T-helper 17 cell (primary cell): ENCODE measurements at regions not wholly inside any gene's neighbourhood (a gene's known extent, or its start where the extent isn't known, plus 50 kb on each side); places are given as distances from the start of the nearest gene placed in this dataset.

Experiments
- ATAC-seq: fragments of 150-1000 bp; cut with Tn5 transposase; 2 replicates; pipeline ENCODE4 v1.10.0; 2021; ENCODE audit warnings: mild to moderate bottlenecking, moderate library complexity
- DNase-seq, 3 donors: peaks; one replicate each; pipeline versions ENCODE4 v3.0.0 to v3.0.0-alpha.2; 2020 to 2021
- H3K9me3 ChIP-seq: one replicate; pipeline ENCODE4 v1.7.0; 2013; ENCODE audit warnings: low read length, mild to moderate bottlenecking; ENCODE audit not compliant: control insufficient read depth, poor library complexity, severe bottlenecking
- H3K27ac Mint-ChIP-seq: one replicate; pipeline ENCODE4 v1.8.0; 2022; ENCODE audit warnings: mild to moderate bottlenecking, moderate library complexity, mixed read lengths
- H3K27me3 Mint-ChIP-seq: one replicate; pipeline ENCODE4 v1.8.0; 2022; ENCODE audit warnings: mixed read lengths
- H3K36me3 Mint-ChIP-seq: one replicate; pipeline ENCODE4 v1.8.0; 2022; ENCODE audit warnings: low read depth, mixed read lengths
- H3K4me1 Mint-ChIP-seq: one replicate; pipeline ENCODE4 v1.8.0; 2022; ENCODE audit warnings: mild to moderate bottlenecking, mixed read lengths
- H3K4me3 Mint-ChIP-seq: one replicate; pipeline ENCODE4 v1.8.0; 2022; ENCODE audit warnings: mild to moderate bottlenecking, moderate library complexity, mixed read lengths

DNA sequence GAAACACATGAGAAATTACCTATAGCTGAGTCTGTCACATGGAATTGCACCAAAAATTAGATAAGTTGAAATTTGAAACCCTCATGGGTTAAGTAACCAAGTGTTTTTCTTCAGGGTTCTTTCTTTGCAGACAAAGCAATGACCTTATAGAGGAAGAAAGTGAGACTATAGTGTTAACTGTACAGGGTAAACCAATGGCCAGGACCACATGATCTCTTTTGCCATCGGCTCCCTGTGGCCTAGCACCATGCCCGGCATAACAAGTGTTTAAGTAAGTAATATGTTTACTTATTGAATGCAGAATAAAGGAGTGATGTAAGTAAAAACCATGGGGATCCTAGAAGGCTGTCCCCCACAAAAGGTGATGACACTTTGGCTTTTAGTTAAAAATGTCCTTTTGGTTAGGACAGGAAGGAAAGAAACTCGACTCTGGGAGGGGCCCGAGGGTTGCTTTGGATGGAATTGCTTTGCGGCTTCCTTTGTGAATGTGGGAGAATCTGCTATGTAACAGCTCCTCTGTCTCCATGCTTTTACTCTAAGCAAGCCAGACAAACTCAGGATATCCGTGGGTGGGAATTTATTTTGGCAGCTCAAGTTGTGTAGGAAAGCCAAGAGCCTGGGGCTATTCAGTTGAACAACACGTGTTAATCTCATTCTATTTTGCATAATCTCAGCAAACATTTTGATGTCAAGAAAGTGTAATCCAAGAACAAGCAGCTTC, 454.7 kb downstream of the INSC start:
- no peak for ATAC-seq
- H3K9me3 ChIP-seq, result no peaks in the 10 kb centered on the region
- DNase-seq, result no peak
- H3K27me3 Mint-ChIP-seq, result no peaks in the 10 kb centered on the region
- H3K4me1 Mint-ChIP-seq, result no peaks in the 10 kb centered on the region
- H3K36me3 Mint-ChIP-seq, result no peaks in the 10 kb centered on the region
- H3K27ac Mint-ChIP-seq, result no peak overlapping the region
- H3K4me3 Mint-ChIP-seq, result no peak overlapping the region

DNA sequence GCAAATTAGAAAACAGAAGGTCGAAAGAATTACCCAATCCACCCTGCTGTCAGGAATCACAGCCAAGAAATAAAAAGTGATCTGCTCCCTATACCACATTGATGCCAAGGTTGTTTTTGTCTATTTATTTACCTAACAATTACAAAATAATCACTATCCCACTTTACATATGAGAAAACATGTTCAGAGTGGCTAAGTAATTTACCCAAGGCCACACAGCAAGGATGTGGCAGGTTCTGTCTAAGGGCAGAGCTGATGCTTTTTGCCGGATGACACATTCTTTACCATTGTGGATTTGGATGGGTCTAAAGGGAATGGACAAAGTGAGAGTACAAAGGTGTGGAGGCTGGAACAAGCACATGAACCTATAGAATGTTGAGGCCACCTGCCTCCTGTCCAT, 460.7 kb downstream of the INSC start:
- Mint-ChIP-seq H3K4me1 (no peaks in the 10 kb centered on the region), H3K4me3 (no peak overlapping the region), H3K27me3 (no peaks in the 10 kb centered on the region), H3K27ac (no peak overlapping the region), H3K36me3 (no peaks in the 10 kb centered on the region)
- DNase-seq (no peak), ATAC-seq (no peak)
- no peaks in the 10 kb centered on the region for H3K9me3 ChIP-seq

DNA sequence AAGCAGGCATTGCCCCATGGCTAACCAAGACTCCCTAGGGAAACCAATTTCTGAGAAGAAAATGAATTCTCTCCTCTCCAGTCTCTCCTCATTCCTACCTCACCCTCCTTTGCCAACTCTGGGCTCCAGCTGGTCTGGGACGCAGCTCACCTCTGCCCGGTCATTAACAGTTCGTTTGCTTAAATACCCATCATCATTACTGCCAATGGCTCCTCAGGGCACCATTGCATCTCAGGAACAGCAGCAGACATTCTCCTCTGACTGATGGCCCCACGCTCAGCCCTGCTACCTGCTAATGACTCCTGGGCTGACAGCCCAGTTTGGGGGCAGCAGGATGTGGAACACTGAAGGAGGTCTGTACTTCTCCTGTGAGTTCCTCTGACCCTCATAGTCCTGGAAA, 462.0 kb downstream of the INSC start:
- H3K4me1 Mint-ChIP-seq, result no peaks in the 10 kb centered on the region
- DNase-seq, result no peak
- H3K27ac Mint-ChIP-seq, result no peak overlapping the region
- no peaks in the 10 kb centered on the region for H3K27me3 Mint-ChIP-seq
- ATAC-seq, result no peak
- H3K4me3 Mint-ChIP-seq, result no peak overlapping the region
- no peaks in the 10 kb centered on the region for H3K9me3 ChIP-seq
- H3K36me3 Mint-ChIP-seq, result no peaks in the 10 kb centered on the region

- DNase-seq (no peak), ATAC-seq (no peak)
- Mint-ChIP-seq H3K36me3 (no peaks in the 10 kb centered on the region), H3K4me1 (no peaks in the 10 kb centered on the region), H3K27me3 (no peaks in the 10 kb centered on the region), H3K27ac (no peak overlapping the region), H3K4me3 (no peak overlapping the region)
- no peaks in the 10 kb centered on the region for H3K9me3 ChIP-seq
These were observed 462.8 kb downstream of the INSC start for GRCh38 chr11:15577519-15577918.

GRCh38 chr11:15579287-15580001, 464.7 kb downstream of the INSC start:
- H3K27ac Mint-ChIP-seq, result no peak overlapping the region
- DNase-seq (no peak), ATAC-seq (no peak)
- no peaks in the 10 kb centered on the region for H3K4me1 Mint-ChIP-seq
- no peaks in the 10 kb centered on the region for H3K36me3 Mint-ChIP-seq
- no peaks in the 10 kb centered on the region for H3K9me3 ChIP-seq
- peak overlapping the region; percentile 15 for H3K4me3 Mint-ChIP-seq
- H3K27me3 Mint-ChIP-seq, result peaks cover 3% of the 10 kb centered on the region

GRCh38 chr11:15580056-15580774, 465.5 kb downstream of the INSC start:
- ATAC-seq (no peak), DNase-seq (no peak)
- Mint-ChIP-seq H3K36me3 (no peaks in the 10 kb centered on the region), H3K27me3 (peaks cover 5% of the 10 kb centered on the region), H3K27ac (no peak overlapping the region), H3K4me3 (no peak overlapping the region), H3K4me1 (no peaks in the 10 kb centered on the region)
- no peaks in the 10 kb centered on the region for H3K9me3 ChIP-seq

DNA sequence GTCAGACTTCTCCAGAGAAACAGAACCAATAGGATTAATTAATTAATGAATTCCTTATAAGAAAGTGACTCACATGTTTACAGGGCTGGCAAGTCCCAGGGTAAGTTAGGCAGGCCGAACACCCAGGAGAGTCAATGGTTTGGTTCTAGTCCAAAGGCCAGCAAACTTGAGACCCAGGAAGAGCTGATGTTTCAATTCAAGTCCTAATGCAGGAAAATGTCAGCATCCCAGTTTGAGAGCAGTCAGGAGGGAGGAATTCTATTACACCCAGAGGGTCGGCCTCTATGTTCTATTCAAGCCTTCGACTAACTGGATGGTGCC, 466.0 kb downstream of the INSC start:
- Mint-ChIP-seq H3K4me3 (no peak overlapping the region), H3K27ac (no peak overlapping the region), H3K4me1 (no peaks in the 10 kb centered on the region), H3K27me3 (peaks cover 5% of the 10 kb centered on the region), H3K36me3 (no peaks in the 10 kb centered on the region)
- H3K9me3 ChIP-seq, result no peaks in the 10 kb centered on the region
- no peak for DNase-seq
- ATAC-seq, result no peak

- DNase-seq (no peak), ATAC-seq (no peak)
- H3K4me3 Mint-ChIP-seq, result no peak overlapping the region
- H3K9me3 ChIP-seq, result no peaks in the 10 kb centered on the region
- H3K4me1 Mint-ChIP-seq, result no peaks in the 10 kb centered on the region
- no peaks in the 10 kb centered on the region for H3K36me3 Mint-ChIP-seq
- no peak overlapping the region for H3K27ac Mint-ChIP-seq
- peaks cover 5% of the 10 kb centered on the region for H3K27me3 Mint-ChIP-seq
These were observed 469.4 kb downstream of the INSC start for GRCh38 chr11:15584158-15584557.

DNA sequence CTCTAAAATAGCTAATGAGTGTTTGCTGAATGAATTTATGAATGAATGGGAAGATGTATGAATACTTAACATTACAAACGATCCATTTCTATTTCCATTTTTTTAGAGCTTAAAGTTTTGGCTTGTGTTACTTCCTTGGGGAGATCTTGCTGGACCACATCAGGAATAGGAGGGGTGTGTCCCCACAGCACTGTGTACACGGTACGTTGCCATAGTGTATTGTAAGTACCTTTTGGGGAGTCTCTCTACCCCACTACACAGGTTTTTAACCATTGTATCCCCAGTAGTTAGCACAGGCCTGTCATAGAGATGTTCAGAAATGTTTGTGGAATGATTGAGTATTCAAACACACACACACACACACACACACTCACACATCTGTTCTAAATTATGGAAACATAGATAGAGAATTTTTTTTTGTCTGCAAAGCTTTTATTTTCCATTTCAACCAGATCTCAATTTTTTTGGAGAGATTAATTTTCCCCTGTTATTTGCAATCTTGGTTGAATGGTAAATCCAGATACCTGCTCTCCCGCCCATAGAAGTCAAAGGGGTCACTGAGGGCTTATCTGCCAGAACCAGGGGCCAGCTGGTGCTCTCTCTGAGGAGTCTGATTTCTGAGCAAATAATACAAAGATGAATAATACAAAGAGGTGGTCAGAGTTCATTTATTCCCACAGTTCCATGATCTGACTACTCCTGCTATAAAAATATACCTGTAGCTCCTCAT, 471.0 kb downstream of the INSC start:
- Mint-ChIP-seq H3K27ac (no peak overlapping the region), H3K27me3 (peaks cover 5% of the 10 kb centered on the region), H3K4me1 (no peaks in the 10 kb centered on the region), H3K4me3 (no peak overlapping the region), H3K36me3 (no peaks in the 10 kb centered on the region)
- H3K9me3 ChIP-seq, result no peaks in the 10 kb centered on the region
- ATAC-seq (no peak), DNase-seq (no peak)

- DNase-seq (no peak), ATAC-seq (no peak)
- H3K4me3 Mint-ChIP-seq, result no peak overlapping the region
- H3K27me3 Mint-ChIP-seq, result peaks cover 5% of the 10 kb centered on the region
- no peak overlapping the region for H3K27ac Mint-ChIP-seq
- H3K4me1 Mint-ChIP-seq, result no peaks in the 10 kb centered on the region
- no peaks in the 10 kb centered on the region for H3K9me3 ChIP-seq
- H3K36me3 Mint-ChIP-seq, result no peaks in the 10 kb centered on the region
These were observed 472.2 kb downstream of the INSC start for GRCh38 chr11:15586741-15587473.

DNA sequence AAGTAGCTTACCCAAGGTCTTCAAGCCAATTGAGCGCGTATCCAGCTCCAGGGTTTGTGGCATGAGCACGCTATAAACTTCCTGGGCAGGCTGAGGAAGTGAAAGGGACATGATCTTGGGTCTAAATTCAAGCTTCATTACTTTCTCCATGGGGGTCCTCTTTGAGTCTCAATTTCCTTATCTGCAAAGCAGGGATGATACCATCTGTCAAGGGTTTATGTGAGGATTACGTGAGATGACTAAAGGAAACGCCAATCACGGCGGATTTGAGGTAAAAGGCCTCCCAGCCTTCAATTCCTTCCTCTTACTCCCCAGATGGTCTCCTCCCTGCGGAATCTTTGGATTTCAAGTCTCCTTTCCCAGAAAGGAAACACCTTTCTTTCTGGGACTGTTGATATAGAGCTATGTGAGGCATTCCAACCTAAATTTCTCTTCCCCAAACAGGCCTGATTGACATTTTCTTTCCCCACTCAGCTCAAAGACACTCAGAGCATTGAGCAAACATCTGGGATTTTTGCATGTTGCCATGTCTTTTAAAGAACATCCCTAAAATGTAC, 474.4 kb downstream of the INSC start:
- Mint-ChIP-seq H3K4me3 (no peak overlapping the region), H3K4me1 (no peaks in the 10 kb centered on the region), H3K27me3 (peaks cover 5% of the 10 kb centered on the region), H3K27ac (no peak overlapping the region), H3K36me3 (no peaks in the 10 kb centered on the region)
- ATAC-seq, result no peak
- no peak for DNase-seq
- H3K9me3 ChIP-seq, result no peaks in the 10 kb centered on the region

DNA sequence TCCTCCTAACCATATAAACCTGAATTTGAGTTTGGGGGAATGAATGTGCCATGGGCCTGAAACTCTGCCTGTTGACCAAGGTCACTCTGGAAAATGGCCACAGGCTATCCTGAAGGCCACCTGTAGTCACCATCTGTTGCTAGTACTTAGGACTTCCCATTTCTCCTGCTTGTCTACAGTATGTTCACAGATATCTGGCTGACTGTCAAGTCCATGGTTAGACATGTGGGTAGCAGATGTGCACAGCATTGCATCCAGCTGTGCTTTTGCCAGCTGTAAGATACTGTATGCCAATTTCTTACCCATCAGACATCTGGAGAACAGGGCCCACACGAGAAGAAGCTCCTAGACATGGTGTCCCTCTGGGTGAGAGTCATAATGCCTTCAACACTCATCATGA, 475.4 kb downstream of the INSC start:
- DNase-seq (no peak), ATAC-seq (no peak)
- no peaks in the 10 kb centered on the region for H3K27me3 Mint-ChIP-seq
- H3K36me3 Mint-ChIP-seq, result no peaks in the 10 kb centered on the region
- H3K4me3 Mint-ChIP-seq, result no peak overlapping the region
- no peak overlapping the region for H3K27ac Mint-ChIP-seq
- H3K4me1 Mint-ChIP-seq, result no peaks in the 10 kb centered on the region
- no peaks in the 10 kb centered on the region for H3K9me3 ChIP-seq
